ENCODE measurements at regions not wholly inside any gene's neighbourhood (a gene's known extent, or its start where the extent isn't known, plus 50 kb on each side); places are given as distances from the start of the nearest gene placed in this dataset.

GRCh38 chr4:149234798-149235197 lies 580.8 kb downstream of the IQCM start:
- TF ChIP-seq POLR2A (IDR thresholded peaks at IDR 0.05) (no peak), CTCF (IDR thresholded peaks at IDR 0.05) (no peak)
